ENCODE measurements at regions not wholly inside any gene's neighbourhood (a gene's known extent, or its start where the extent isn't known, plus 50 kb on each side); places are given as distances from the start of the nearest gene placed in this dataset.

DNA sequence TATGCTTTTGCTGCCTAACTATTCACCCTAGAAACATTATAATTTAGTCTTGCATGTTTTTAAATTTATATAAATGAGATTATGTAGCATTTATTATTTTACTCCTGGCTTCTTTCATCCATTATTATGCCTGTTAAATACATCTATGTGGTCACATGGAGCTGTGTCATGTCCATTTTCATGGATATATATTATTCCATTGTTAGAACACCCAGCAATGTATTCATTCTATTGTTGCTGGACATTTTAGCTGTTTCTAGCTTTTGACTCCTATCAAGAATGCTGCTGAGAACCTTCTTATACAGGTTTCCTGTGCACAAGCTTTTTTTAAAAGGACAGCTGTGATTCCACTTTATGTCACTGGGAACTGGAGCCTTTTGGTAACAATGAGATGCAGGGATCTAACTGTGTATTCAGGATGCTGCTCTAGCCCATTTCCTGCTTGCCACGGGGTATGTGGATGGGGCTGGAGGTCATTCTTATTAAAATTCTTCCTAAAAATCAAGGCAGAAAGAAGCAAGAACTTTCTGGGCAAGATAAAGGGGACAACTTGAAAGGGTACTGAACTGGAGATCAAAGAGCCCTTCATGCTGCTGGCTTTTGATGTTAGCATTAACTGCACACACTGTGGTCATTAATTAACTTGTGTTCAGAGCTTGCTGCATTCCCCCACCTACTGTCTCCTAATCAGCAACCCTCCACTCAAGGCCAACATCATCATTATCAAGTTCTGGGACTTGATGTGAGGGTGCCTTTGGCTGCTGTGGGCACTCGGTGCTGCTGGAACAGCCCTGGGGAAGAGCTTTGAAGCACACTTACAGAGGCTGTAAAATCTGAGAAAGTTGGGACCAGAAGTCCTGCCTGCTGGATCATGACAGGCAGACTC is 96.6 kb upstream of the AKIRIN2 start:
- no peak for DNase-seq (ENCODE audit: extremely low spot score)
- CTCF ChIA-PET: interaction anchor here (1.0 to 2.8 kb wide), 6 partner anchors 8 to 370 kb away, joined by 3 to 8 read pairs (median 4); no protein-coding TSS in a partner anchor
- POLR2A ChIA-PET: no interaction called here
- TF ChIP-seq, protein P1, sequence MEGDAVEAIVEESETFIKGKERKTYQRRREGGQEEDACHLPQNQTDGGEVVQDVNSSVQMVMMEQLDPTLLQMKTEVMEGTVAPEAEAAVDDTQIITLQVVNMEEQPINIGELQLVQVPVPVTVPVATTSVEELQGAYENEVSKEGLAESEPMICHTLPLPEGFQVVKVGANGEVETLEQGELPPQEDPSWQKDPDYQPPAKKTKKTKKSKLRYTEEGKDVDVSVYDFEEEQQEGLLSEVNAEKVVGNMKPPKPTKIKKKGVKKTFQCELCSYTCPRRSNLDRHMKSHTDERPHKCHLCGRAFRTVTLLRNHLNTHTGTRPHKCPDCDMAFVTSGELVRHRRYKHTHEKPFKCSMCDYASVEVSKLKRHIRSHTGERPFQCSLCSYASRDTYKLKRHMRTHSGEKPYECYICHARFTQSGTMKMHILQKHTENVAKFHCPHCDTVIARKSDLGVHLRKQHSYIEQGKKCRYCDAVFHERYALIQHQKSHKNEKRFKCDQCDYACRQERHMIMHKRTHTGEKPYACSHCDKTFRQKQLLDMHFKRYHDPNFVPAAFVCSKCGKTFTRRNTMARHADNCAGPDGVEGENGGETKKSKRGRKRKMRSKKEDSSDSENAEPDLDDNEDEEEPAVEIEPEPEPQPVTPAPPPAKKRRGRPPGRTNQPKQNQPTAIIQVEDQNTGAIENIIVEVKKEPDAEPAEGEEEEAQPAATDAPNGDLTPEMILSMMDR (IDR thresholded peaks at IDR 0.05; ENCODE audit: control extremely low read depth, extremely low read depth, low read depth, missing control alignments): no peak

DNA sequence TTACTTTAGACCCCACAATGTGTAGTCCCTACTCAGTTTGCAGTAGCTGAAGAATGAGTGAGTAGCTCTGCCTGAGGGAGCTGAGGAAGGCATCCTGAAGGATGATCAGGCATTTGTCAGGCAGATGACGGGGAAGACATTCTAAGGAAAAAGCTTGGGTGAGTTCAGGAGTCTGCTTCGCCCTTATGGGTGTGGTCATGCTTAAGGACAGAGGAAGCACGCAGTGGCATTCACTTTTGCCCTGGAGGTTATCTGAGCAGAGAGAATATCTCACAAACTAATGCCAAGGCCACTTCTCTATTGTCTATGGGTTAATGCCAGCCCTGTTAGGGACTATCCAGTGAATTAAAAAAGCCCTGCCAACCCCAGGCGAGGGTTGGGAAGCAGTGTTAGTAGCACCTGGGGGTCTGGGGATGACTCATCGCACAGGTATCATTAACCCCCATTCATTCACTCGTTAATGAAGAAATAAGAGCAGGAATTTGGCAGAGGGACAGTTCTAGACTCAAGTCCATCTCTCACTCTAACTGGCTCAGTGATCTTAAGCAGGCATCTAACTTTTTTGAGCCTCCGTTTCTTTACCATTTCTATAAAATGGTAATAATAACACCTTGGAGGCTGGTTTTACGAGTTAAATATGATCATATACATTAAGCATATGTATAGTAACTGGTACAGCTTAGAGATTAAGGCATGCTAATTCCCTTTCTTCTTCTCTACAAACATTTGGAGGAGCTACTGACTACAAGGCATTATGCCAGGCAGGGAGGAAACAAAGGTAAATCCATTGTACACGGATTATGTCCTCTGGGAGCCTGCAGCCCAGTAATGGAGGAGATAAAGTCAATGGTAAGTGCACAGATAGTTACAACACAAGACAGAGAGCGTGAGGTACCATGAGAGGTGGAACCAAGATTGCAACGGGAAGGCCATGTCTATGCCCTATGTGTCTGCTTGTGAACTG is 93.2 kb upstream of the AKIRIN2 start:
- ChIA-PET CTCF (interaction anchor here (0.6 to 2.0 kb wide), 4 partner anchors 11 to 1074 kb away, joined by 3 to 8 read pairs (median 3); no protein-coding TSS in a partner anchor), POLR2A (interaction anchor here (0.6 to 0.7 kb wide), 2 partner anchors 42 to 77 kb away, joined by 3 to 7 read pairs; no protein-coding TSS in a partner anchor)
- no peak for DNase-seq (ENCODE audit: extremely low spot score)
- TF ChIP-seq, protein P1 (IDR thresholded peaks at IDR 0.05; ENCODE audit: control extremely low read depth, extremely low read depth, low read depth, missing control alignments): no peak

DNA sequence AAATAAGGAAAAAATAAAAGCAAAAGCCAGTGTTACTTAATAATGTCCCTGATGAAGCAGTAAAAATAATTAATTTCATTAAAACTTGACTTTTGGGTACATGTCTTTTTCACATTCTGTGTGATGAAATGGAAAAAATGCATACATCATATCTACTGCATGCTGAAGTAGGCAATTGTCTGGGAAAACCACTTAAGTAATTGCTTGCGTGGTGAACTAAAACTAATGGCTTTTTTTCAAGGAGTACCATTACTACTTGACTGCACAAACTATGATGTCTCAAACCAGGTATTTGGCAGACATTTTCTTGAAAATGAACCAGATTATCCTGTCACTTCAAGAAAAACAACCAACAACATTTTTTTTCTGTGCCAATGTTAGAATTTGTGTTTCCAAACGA is 91.3 kb upstream of the AKIRIN2 start:
- no peak for DNase-seq (ENCODE audit: extremely low spot score)
- TF ChIP-seq, protein P1 (IDR thresholded peaks at IDR 0.05; ENCODE audit: control extremely low read depth, extremely low read depth, low read depth, missing control alignments): no peak
- CTCF ChIA-PET: interaction anchor here (2.0 kb wide), 1 partner anchor 13 kb away, joined by 8 read pairs; no protein-coding TSS in a partner anchor
- POLR2A ChIA-PET: no interaction called here

DNA sequence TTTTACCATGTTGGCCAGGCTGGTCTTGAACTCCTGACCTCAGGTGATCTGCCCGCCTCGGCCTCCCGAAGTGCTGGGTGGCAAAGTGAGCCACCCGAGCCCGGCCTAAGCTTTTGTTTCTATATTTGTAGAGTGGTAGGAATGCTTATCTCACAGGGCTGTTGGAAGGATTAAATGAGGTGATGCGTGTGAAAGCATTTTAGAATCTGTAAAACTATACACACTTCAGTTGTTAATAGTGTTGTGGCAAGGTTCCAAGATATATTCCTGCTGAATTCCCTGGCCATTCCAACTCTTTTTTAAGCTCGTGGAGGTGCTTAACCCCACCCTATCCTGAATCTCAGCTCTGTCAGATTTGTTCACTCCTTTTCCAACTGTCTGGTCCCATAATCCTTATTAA is 89.9 kb upstream of the AKIRIN2 start:
- no peak for DNase-seq (ENCODE audit: extremely low spot score)
- POLR2A ChIA-PET: interaction anchor here (0.6 kb wide), 1 partner anchor 91 kb away, joined by 4 read pairs; no protein-coding TSS in a partner anchor

DNA sequence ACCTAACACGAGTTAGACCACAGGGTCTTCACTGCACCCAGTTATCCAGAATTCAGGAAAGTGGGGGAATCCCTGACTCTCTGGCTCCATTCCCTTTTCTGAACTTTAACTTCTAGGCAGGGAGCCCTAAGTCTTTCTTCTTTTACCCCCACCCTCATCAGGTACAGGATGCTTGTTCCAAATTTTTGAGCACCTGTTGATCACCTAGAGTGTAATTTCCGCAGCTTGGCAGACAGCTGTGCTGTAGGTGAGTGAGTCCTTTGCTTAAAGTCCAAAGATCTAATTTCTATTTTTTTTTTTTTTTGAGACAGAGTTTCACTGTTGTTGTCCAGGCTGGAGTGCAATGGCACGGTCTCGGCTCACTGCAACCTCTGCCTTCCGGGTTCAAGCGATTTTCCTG is 89.5 kb upstream of the AKIRIN2 start:
- POLR2A ChIA-PET: no interaction called here
- TF ChIP-seq, protein P1 (IDR thresholded peaks at IDR 0.05; ENCODE audit: control extremely low read depth, extremely low read depth, low read depth, missing control alignments): no peak
- CTCF ChIA-PET: interaction anchor here (1.0 kb wide), 1 partner anchor 10 kb away, joined by 4 read pairs; no protein-coding TSS in a partner anchor
- DNase-seq (ENCODE audit: extremely low spot score): no peak

More for the DNA sequence above, 89.9 kb upstream of the AKIRIN2 start:
- CTCF ChIA-PET: interaction anchor here (1.0 kb wide), 1 partner anchor 11 kb away, joined by 4 read pairs; no protein-coding TSS in a partner anchor
- TF ChIP-seq, protein P1 (IDR thresholded peaks at IDR 0.05; ENCODE audit: control extremely low read depth, extremely low read depth, low read depth, missing control alignments): no peak

GRCh38 chr6:87791029-87791428 is 89.0 kb upstream of the AKIRIN2 start:
- ChIA-PET POLR2A (no interaction called here), CTCF (no interaction called here)
- TF ChIP-seq, protein P1 (IDR thresholded peaks at IDR 0.05; ENCODE audit: control extremely low read depth, extremely low read depth, low read depth, missing control alignments): no peak
- DNase-seq (ENCODE audit: extremely low spot score): no peak

Measured in GM10248 (cell line).